ENCODE measurements at regions not wholly inside any gene's neighbourhood (a gene's known extent, or its start where the extent isn't known, plus 50 kb on each side); places are given as distances from the start of the nearest gene placed in this dataset.

DNA sequence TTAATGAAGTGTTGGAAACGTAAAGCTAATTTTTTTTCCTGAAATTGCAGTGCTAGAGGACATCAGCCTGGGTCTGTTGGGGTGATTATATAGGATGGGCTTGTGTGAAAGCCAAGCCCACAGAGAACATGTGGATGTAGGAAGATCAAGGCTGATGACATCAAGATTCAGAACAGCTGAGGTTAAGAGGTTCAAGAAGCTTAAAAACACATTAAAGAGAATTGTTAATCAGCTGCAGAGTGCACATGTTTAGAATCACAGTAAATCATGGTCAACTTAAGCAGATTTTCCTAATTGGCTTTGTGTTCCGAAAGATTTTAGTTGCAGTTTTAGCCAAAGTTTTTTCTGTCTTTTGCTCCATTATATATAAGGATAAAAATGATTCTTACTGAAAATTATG lies 87.9 kb upstream of the PRICKLE1 start:
- TF ChIP-seq, protein P1, sequence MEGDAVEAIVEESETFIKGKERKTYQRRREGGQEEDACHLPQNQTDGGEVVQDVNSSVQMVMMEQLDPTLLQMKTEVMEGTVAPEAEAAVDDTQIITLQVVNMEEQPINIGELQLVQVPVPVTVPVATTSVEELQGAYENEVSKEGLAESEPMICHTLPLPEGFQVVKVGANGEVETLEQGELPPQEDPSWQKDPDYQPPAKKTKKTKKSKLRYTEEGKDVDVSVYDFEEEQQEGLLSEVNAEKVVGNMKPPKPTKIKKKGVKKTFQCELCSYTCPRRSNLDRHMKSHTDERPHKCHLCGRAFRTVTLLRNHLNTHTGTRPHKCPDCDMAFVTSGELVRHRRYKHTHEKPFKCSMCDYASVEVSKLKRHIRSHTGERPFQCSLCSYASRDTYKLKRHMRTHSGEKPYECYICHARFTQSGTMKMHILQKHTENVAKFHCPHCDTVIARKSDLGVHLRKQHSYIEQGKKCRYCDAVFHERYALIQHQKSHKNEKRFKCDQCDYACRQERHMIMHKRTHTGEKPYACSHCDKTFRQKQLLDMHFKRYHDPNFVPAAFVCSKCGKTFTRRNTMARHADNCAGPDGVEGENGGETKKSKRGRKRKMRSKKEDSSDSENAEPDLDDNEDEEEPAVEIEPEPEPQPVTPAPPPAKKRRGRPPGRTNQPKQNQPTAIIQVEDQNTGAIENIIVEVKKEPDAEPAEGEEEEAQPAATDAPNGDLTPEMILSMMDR (IDR thresholded peaks at IDR 0.05): no peak
- TF ChIP-seq POLR2A (IDR thresholded peaks at IDR 0.05) (no peak), EP300 (IDR thresholded peaks at IDR 0.05) (no peak)

All from tibial nerve (tissue), 4 donors.